HG03095 (cell line): ENCODE measurements at regions not wholly inside any gene's neighbourhood (a gene's known extent, or its start where the extent isn't known, plus 50 kb on each side); places are given as distances from the start of the nearest gene placed in this dataset.
A peak's percentile ranks its signal among the peaks of the same experiment; 100 is the strongest.

Experiments
- ATAC-seq: cut with Tn5 transposase; IDR thresholded peaks from one replicate; pipeline ENCODE4 v1.9.1; 2021; ENCODE audit warnings: moderate library complexity; ENCODE audit not compliant: unreplicated experiment

- ATAC-seq, result no peak
Observed at GRCh38 chr9:99573886-99574285, 247.8 kb upstream of the NR4A3 start.

- no peak for ATAC-seq
Observed at GRCh38 chr9:99576002-99576401, 245.7 kb upstream of the NR4A3 start.

GRCh38 chr9:99576876-99577275 lies 244.8 kb upstream of the NR4A3 start:
- no peak for ATAC-seq

- no peak for ATAC-seq
Observed at GRCh38 chr9:99577351-99577750, 244.3 kb upstream of the NR4A3 start.

- no peak for ATAC-seq
Observed at GRCh38 chr9:99578666-99579065, 243.0 kb upstream of the NR4A3 start.

- ATAC-seq, result no peak
Observed at GRCh38 chr9:99579964-99580363, 241.7 kb upstream of the NR4A3 start.

- no peak for ATAC-seq
Observed at GRCh38 chr9:99582814-99583213, 238.9 kb upstream of the NR4A3 start.

- no peak for ATAC-seq
Observed at GRCh38 chr9:99588299-99588698, 233.4 kb upstream of the NR4A3 start.

- ATAC-seq, result no peak
Observed at GRCh38 chr9:99588747-99589146, 232.9 kb upstream of the NR4A3 start.

- no peak for ATAC-seq
Observed at GRCh38 chr9:99590410-99590809, 231.3 kb upstream of the NR4A3 start.

- ATAC-seq, result no peak
Observed at GRCh38 chr9:99590840-99591239, 230.8 kb upstream of the NR4A3 start.

GRCh38 chr9:99591770-99592169 lies 229.9 kb upstream of the NR4A3 start:
- no peak for ATAC-seq

- ATAC-seq, result no peak
Observed at GRCh38 chr9:99592834-99593574, 228.7 kb upstream of the NR4A3 start.

- ATAC-seq, result no peak
Observed at GRCh38 chr9:99593610-99594009, 228.1 kb upstream of the NR4A3 start.

GRCh38 chr9:99594056-99594780 lies 227.5 kb upstream of the NR4A3 start:
- ATAC-seq, result no peak

GRCh38 chr9:99595796-99596195 lies 225.9 kb upstream of the NR4A3 start:
- peak; percentile 56 for ATAC-seq

- ATAC-seq, result no peak
Observed at GRCh38 chr9:99601571-99602111, 220.0 kb upstream of the NR4A3 start.

- no peak for ATAC-seq
Observed at GRCh38 chr9:99602854-99603253, 218.8 kb upstream of the NR4A3 start.

GRCh38 chr9:99605016-99605743 lies 216.5 kb upstream of the NR4A3 start:
- ATAC-seq, result no peak

- no peak for ATAC-seq
Observed at GRCh38 chr9:99606296-99606695, 215.4 kb upstream of the NR4A3 start.

- ATAC-seq, result no peak
Observed at GRCh38 chr9:99606957-99607356, 214.7 kb upstream of the NR4A3 start.
